GM13977 (cell line): ENCODE measurements at regions not wholly inside any gene's neighbourhood (a gene's known extent, or its start where the extent isn't known, plus 50 kb on each side); places are given as distances from the start of the nearest gene placed in this dataset.

Experiments used
- DNase-seq: peaks from one replicate; pipeline ENCODE4 v3.0.0; 2012; ENCODE audit warnings: low spot score
- in situ Hi-C: fragments of 300-500 bp; cut with MboI; formaldehyde crosslinking; loops from one replicate; pipeline ENCODE4 v1.12.0; 2022; ENCODE audit warnings: low sequenced_read_pairs, low pct_unique_long_range_greater_than_20kb, mixed read lengths, inconsistent platforms; ENCODE audit not compliant: unreplicated experiment
- TF ChIP-seq, protein P1 (sequence below): IDR thresholded peaks from 2 replicates; pipeline ENCODE4 v1.5.1; 2012; ENCODE audit warnings: mild to moderate bottlenecking, control low read depth; ENCODE audit not compliant: insufficient read depth; ENCODE audit errors: extremely low read depth, missing control alignments

DNA sequence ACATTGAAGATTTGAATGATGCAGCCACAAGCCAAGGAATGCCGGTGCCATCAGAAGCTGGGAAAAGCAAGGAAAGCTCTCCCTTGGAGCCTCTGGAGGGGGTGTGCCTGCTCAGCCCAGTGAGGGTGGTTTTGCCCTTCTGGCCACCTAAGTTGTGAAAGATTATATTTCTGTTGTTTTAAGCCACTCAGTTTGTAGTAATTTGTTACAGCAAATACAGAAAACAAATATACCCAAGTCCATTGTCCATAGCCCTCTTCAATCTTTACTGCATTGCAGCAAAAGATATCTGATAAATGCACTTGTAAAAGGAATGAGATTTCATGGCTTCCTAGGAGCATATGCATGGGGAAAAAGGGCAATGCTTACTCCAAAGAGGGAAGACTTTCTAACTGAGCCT, 447.9 kb downstream of the HAPSTR1 start:
- no peak for DNase-seq
- TF ChIP-seq, protein P1, sequence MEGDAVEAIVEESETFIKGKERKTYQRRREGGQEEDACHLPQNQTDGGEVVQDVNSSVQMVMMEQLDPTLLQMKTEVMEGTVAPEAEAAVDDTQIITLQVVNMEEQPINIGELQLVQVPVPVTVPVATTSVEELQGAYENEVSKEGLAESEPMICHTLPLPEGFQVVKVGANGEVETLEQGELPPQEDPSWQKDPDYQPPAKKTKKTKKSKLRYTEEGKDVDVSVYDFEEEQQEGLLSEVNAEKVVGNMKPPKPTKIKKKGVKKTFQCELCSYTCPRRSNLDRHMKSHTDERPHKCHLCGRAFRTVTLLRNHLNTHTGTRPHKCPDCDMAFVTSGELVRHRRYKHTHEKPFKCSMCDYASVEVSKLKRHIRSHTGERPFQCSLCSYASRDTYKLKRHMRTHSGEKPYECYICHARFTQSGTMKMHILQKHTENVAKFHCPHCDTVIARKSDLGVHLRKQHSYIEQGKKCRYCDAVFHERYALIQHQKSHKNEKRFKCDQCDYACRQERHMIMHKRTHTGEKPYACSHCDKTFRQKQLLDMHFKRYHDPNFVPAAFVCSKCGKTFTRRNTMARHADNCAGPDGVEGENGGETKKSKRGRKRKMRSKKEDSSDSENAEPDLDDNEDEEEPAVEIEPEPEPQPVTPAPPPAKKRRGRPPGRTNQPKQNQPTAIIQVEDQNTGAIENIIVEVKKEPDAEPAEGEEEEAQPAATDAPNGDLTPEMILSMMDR: no peak
- in situ Hi-C loops: no loop called here

DNA sequence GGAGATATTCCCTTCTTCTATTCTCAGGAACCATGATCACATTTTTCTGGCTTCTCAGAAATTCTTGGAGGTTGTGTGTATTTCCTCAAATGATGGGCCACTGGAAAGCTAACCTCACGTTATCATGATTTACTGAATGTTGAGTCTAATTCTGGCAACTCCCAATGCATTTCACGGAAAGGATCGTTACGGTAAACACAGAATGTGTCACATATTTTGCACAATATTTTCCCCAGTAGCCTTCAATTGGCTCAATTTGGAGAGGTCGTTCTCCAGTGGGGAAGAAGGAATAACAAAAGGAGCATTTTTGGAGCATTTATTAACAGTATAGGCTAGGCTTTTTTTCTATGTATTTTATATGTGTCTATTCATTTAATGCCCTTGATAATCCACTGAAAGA, 450.3 kb downstream of the HAPSTR1 start:
- TF ChIP-seq, protein P1: no peak
- no peak for DNase-seq
- in situ Hi-C loops: no loop called here

DNA sequence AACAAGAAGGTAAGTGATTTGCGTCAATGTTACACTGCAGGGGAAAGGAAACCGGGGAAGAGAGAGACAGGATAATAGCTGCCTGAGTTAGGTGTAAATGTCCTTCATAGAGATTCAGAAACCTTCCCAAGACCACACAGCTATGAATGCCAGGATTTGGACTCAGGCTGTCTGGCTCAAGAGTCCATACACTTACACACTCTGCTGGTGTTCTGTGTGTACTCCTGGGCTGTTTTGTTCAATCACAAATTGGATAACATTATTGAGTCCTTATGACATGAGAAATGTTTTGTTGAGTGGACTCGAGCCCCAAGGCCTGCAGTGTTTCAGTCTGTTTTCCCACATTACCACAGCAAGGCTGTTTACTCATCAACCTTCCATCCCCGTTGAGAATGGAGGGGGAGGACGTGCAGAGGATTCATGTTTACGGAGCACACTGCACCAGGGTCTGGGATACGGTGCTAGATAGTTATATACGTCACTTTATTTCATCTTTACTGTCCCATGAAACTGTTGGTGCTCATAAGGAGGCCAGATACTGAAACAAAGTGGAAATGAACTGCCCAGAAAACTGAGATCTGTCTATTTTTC, 450.8 kb downstream of the HAPSTR1 start:
- in situ Hi-C loops: no loop called here
- TF ChIP-seq, protein P1: no peak
- DNase-seq: no peak

DNA sequence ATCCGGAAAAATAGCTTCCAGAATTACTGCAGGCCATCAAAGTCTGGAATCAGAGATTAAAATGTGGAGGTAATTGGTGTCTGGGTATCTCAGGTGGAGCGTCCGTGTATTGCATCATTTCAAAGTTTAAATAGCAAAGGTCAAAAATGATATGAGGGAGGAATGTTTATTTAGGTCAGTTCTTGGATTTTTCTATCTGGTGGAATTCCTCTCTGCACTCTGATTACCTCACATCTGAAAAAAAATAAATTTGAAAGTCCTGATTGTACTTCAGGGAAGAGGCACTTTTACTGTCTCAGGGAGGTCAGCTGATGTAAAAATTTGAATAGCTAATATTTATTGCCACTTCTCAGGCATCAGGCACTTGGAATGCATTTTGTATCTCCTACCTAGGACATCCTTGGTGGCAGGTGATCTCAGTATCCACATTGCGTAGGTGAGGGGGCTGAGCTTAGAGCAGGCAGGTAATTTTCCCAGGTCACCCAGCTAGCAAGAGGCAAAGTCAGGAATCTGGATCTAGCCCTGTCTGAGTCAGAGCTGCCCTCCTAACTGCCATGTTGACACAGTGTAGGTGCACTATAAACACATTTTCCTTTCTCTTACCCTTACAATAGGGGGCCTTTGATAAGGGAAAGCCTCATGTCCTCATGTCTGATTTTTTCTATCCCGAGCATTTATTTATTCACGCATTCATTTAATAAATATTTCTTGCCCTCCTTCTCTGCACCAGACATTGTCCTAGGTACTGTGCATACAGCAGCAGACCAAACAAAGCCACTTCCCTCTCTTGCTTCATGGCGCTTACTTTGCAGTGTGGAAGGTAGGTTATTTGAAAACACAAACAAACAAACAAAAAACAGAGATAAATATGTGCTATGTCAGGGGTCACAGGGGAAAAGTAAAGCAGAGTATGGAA, 454.3 kb downstream of the HAPSTR1 start:
- TF ChIP-seq, protein P1: no peak
- in situ Hi-C loops: no loop called here
- DNase-seq: no peak

DNA sequence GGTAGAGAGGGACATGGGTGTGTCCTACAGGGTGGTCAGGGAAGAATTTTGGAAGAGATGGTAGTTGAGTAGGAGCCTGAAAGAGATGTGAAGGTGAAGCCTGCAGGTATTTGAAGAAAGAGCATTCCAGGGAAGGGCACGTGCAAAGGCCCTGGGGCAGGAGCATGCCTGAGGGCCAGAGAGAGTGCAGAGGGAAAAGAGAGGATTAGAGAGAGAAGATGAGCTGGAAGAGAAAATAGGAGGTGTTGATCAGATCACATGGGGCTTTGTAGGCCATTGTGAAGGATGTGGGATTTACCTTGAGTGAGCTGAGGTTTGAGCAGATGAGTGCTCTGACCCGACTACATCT, 455.0 kb downstream of the HAPSTR1 start:
- DNase-seq: no peak
- TF ChIP-seq, protein P1: no peak
- in situ Hi-C loops: no loop called here

DNA sequence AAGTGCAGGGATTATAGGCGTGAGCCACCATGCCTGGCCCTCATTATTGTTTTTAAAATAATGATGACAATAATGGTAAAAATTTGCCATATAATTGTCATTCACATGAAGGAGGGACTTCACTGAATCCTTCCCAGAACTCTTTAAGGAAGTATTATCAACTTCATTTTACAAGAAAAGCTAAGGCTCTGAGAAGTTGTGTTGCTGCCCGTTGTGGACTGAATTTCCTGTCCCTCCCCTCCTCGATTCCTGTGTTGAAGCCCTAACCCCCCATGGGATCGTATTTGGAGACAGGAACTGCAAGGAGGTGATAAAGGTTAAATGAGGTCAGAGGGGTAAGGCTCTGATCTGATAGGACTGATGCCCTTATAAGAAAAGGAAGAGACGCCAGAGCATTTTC, 458.0 kb downstream of the HAPSTR1 start:
- no peak for DNase-seq
- TF ChIP-seq, protein P1: no peak
- in situ Hi-C loops: no loop called here
